Body of pancreas (tissue), 4 donors: ENCODE measurements at regions not wholly inside any gene's neighbourhood (a gene's known extent, or its start where the extent isn't known, plus 50 kb on each side); places are given as distances from the start of the nearest gene placed in this dataset.

ENCODE experiments used
- CTCF ChIP-seq, 7 experiments: fragments of 450-650 bp in 4 of 7; fragments of 200-600 bp in 3 of 7; sonication (generic) in 3 of 7; IDR thresholded peaks; one replicate each; pipeline ENCODE4 v1.5.1; 2016 to 2019; ENCODE audit warnings: antibody characterized with exemption in 7 of 7
- POLR2A ChIP-seq, 3 donors: fragments of 450-650 bp; IDR thresholded peaks; one replicate each; pipeline ENCODE4 v1.6.1; 2016; ENCODE audit warnings: antibody characterized with exemption in 3 of 3, mild to moderate bottlenecking in 2 of 3

- TF ChIP-seq CTCF (IDR thresholded peaks at IDR 0.05) (no peak), POLR2A (IDR thresholded peaks at IDR 0.05) (no peak)
These were observed 282.3 kb downstream of the SEMA3D start for GRCh38 chr7:84904561-84904960.
